Activated naive CD4-positive, alpha-beta T cell treated with anti-CD3 and anti-CD28 coated beads, Interleukin-2, amount 10 ng/mL, durations not matched to agents 7 days and 5 days (primary cell): ENCODE measurements at regions not wholly inside any gene's neighbourhood (a gene's known extent, or its start where the extent isn't known, plus 50 kb on each side); places are given as distances from the start of the nearest gene placed in this dataset.
A peak's percentile ranks its signal among the peaks of the same experiment; 100 is the strongest.

ENCODE experiments used
- CTCF ChIA-PET: fragments of 350-600 bp; sonication (Branson Sonifier 250); formaldehyde crosslinking; loops from one replicate; lab custom pipeline; 2021; ENCODE audit warnings: antibody characterized with exemption; lab: Charles Lee
- DNase-seq: peaks from one replicate; pipeline ENCODE4 v3.0.0-alpha.2; 2020
- H3K27ac Mint-ChIP-seq: one replicate; pipeline ENCODE4 v1.8.0; 2021; ENCODE audit warnings: mild to moderate bottlenecking, moderate library complexity, mixed read lengths
- H3K27me3 Mint-ChIP-seq: one replicate; pipeline ENCODE4 v1.8.0; 2021; ENCODE audit warnings: mild to moderate bottlenecking, mixed read lengths
- H3K36me3 Mint-ChIP-seq: one replicate; pipeline ENCODE4 v1.8.0; 2021; ENCODE audit warnings: mixed read lengths
- H3K4me1 Mint-ChIP-seq: one replicate; pipeline ENCODE4 v1.8.0; 2021; ENCODE audit warnings: mixed read lengths
- H3K4me3 Mint-ChIP-seq: one replicate; pipeline ENCODE4 v1.8.0; 2021; ENCODE audit warnings: mild to moderate bottlenecking, moderate library complexity, mixed read lengths
- H3K9me3 Mint-ChIP-seq: one replicate; pipeline ENCODE4 v1.8.0; 2021; ENCODE audit warnings: mixed read lengths

GRCh38 chr2:144230033-144230432, 289.9 kb downstream of the ZEB2 start:
- Mint-ChIP-seq H3K27me3 (no peaks in the 10 kb centered on the region), H3K27ac (no peak overlapping the region), H3K4me1 (peaks cover 21% of the 10 kb centered on the region), H3K36me3 (no peaks in the 10 kb centered on the region), H3K9me3 (no peaks in the 10 kb centered on the region), H3K4me3 (no peak overlapping the region)
- no peak for DNase-seq
- CTCF ChIA-PET: no interaction called here

- peaks cover 2% of the 10 kb centered on the region for H3K36me3 Mint-ChIP-seq
- peaks cover 17% of the 10 kb centered on the region for H3K4me1 Mint-ChIP-seq
- DNase-seq: no peak
- no peaks in the 10 kb centered on the region for H3K9me3 Mint-ChIP-seq
- no peak overlapping the region for H3K4me3 Mint-ChIP-seq
- CTCF ChIA-PET: no interaction called here
- no peaks in the 10 kb centered on the region for H3K27me3 Mint-ChIP-seq
- no peak overlapping the region for H3K27ac Mint-ChIP-seq
Observed at GRCh38 chr2:144229296-144229695, 290.6 kb downstream of the ZEB2 start.

GRCh38 chr2:144227427-144228105, 292.4 kb downstream of the ZEB2 start:
- no peak overlapping the region for H3K4me3 Mint-ChIP-seq
- H3K4me1 Mint-ChIP-seq: peaks cover 4% of the 10 kb centered on the region
- no peak overlapping the region for H3K27ac Mint-ChIP-seq
- H3K27me3 Mint-ChIP-seq: no peaks in the 10 kb centered on the region
- no peak for DNase-seq
- CTCF ChIA-PET: interaction anchor here (0.6 kb wide), 1 partner anchor 1021 kb away, joined by 3 read pairs; no protein-coding TSS in a partner anchor
- H3K9me3 Mint-ChIP-seq: no peaks in the 10 kb centered on the region
- peaks cover 2% of the 10 kb centered on the region for H3K36me3 Mint-ChIP-seq

GRCh38 chr2:144225076-144225475, 294.8 kb downstream of the ZEB2 start:
- no peak for DNase-seq
- Mint-ChIP-seq H3K27me3 (no peaks in the 10 kb centered on the region), H3K36me3 (peaks cover 2% of the 10 kb centered on the region), H3K4me3 (no peak overlapping the region), H3K9me3 (no peaks in the 10 kb centered on the region), H3K4me1 (peaks cover 4% of the 10 kb centered on the region), H3K27ac (no peak overlapping the region)
- CTCF ChIA-PET: interaction anchor here (0.5 kb wide), 1 partner anchor 14 kb away, joined by 3 read pairs; no protein-coding TSS in a partner anchor

GRCh38 chr2:144224472-144224871, 295.4 kb downstream of the ZEB2 start:
- Mint-ChIP-seq H3K27me3 (no peaks in the 10 kb centered on the region), H3K27ac (no peak overlapping the region), H3K4me1 (peaks cover 4% of the 10 kb centered on the region), H3K36me3 (peaks cover 2% of the 10 kb centered on the region), H3K4me3 (no peak overlapping the region), H3K9me3 (no peaks in the 10 kb centered on the region)
- no peak for DNase-seq
- CTCF ChIA-PET: interaction anchor here (0.5 kb wide), 1 partner anchor 13 kb away, joined by 3 read pairs; no protein-coding TSS in a partner anchor

GRCh38 chr2:144219979-144220378, 299.9 kb downstream of the ZEB2 start:
- Mint-ChIP-seq H3K27ac (no peak overlapping the region), H3K9me3 (no peaks in the 10 kb centered on the region), H3K4me1 (peaks cover 12% of the 10 kb centered on the region), H3K4me3 (no peak overlapping the region), H3K27me3 (no peaks in the 10 kb centered on the region), H3K36me3 (peaks cover 2% of the 10 kb centered on the region)
- CTCF ChIA-PET: no interaction called here
- no peak for DNase-seq

- H3K4me3 Mint-ChIP-seq: no peak overlapping the region
- CTCF ChIA-PET: no interaction called here
- DNase-seq: no peak
- H3K36me3 Mint-ChIP-seq: no peaks in the 10 kb centered on the region
- no peak overlapping the region for H3K27ac Mint-ChIP-seq
- no peaks in the 10 kb centered on the region for H3K27me3 Mint-ChIP-seq
- H3K4me1 Mint-ChIP-seq: peaks cover 18% of the 10 kb centered on the region
- no peaks in the 10 kb centered on the region for H3K9me3 Mint-ChIP-seq
Observed at GRCh38 chr2:144217853-144218633, 301.9 kb downstream of the ZEB2 start.

GRCh38 chr2:144215701-144216675, 303.9 kb downstream of the ZEB2 start:
- Mint-ChIP-seq H3K9me3 (no peaks in the 10 kb centered on the region), H3K36me3 (no peaks in the 10 kb centered on the region), H3K4me3 (no peak overlapping the region), H3K27me3 (no peaks in the 10 kb centered on the region), H3K4me1 (peaks cover 18% of the 10 kb centered on the region), H3K27ac (peak overlapping the region; percentile 19)
- CTCF ChIA-PET: no interaction called here
- DNase-seq: no peak

- Mint-ChIP-seq H3K4me3 (no peak overlapping the region), H3K27ac (no peak overlapping the region), H3K4me1 (peaks cover 18% of the 10 kb centered on the region), H3K27me3 (no peaks in the 10 kb centered on the region), H3K36me3 (no peaks in the 10 kb centered on the region), H3K9me3 (no peaks in the 10 kb centered on the region)
- DNase-seq: no peak
- CTCF ChIA-PET: no interaction called here
Observed at GRCh38 chr2:144215207-144215606, 304.7 kb downstream of the ZEB2 start.

GRCh38 chr2:144213797-144214196, 306.1 kb downstream of the ZEB2 start:
- CTCF ChIA-PET: interaction anchor here (1.0 kb wide), 1 partner anchor 25 kb away, joined by 4 read pairs; no protein-coding TSS in a partner anchor
- Mint-ChIP-seq H3K4me3 (no peak overlapping the region), H3K27me3 (no peaks in the 10 kb centered on the region), H3K36me3 (no peaks in the 10 kb centered on the region), H3K27ac (peak overlapping the region; percentile 5), H3K4me1 (peaks cover 18% of the 10 kb centered on the region), H3K9me3 (no peaks in the 10 kb centered on the region)
- DNase-seq: no peak

GRCh38 chr2:144211826-144212225, 308.1 kb downstream of the ZEB2 start:
- Mint-ChIP-seq H3K27me3 (no peaks in the 10 kb centered on the region), H3K27ac (no peak overlapping the region), H3K4me1 (peaks cover 18% of the 10 kb centered on the region)

GRCh38 chr2:144211065-144211464, 308.9 kb downstream of the ZEB2 start:
- Mint-ChIP-seq H3K4me3 (no peak overlapping the region), H3K4me1 (peaks cover 12% of the 10 kb centered on the region), H3K27me3 (no peaks in the 10 kb centered on the region), H3K9me3 (no peaks in the 10 kb centered on the region), H3K27ac (no peak overlapping the region), H3K36me3 (no peaks in the 10 kb centered on the region)
- CTCF ChIA-PET: interaction anchor here (0.6 to 0.7 kb wide), 2 partner anchors 14 to 927 kb away, joined by 3 read pairs; no protein-coding TSS in a partner anchor
- DNase-seq: no peak

More at GRCh38 chr2:144211826-144212225, 308.1 kb downstream of the ZEB2 start:
- no peaks in the 10 kb centered on the region for H3K36me3 Mint-ChIP-seq
- no peak overlapping the region for H3K4me3 Mint-ChIP-seq
- CTCF ChIA-PET: interaction anchor here (0.7 kb wide), 1 partner anchor 13 kb away, joined by 3 read pairs; no protein-coding TSS in a partner anchor
- no peaks in the 10 kb centered on the region for H3K9me3 Mint-ChIP-seq
- DNase-seq: no peak

- peaks cover 7% of the 10 kb centered on the region for H3K4me1 Mint-ChIP-seq
- CTCF ChIA-PET: no interaction called here
Observed at GRCh38 chr2:144210076-144210475, 309.8 kb downstream of the ZEB2 start.

GRCh38 chr2:144208924-144209323, 311.0 kb downstream of the ZEB2 start:
- peaks cover 6% of the 10 kb centered on the region for H3K4me1 Mint-ChIP-seq
- CTCF ChIA-PET: no interaction called here
- H3K4me3 Mint-ChIP-seq: no peak overlapping the region
- no peaks in the 10 kb centered on the region for H3K27me3 Mint-ChIP-seq
- peaks cover 2% of the 10 kb centered on the region for H3K9me3 Mint-ChIP-seq
- no peak overlapping the region for H3K27ac Mint-ChIP-seq
- DNase-seq: no peak
- no peaks in the 10 kb centered on the region for H3K36me3 Mint-ChIP-seq

More at GRCh38 chr2:144210076-144210475, 309.8 kb downstream of the ZEB2 start:
- Mint-ChIP-seq H3K4me3 (no peak overlapping the region), H3K27me3 (no peaks in the 10 kb centered on the region), H3K27ac (no peak overlapping the region), H3K36me3 (no peaks in the 10 kb centered on the region), H3K9me3 (no peaks in the 10 kb centered on the region)
- DNase-seq: no peak
